ENCODE measurements at regions not wholly inside any gene's neighbourhood (a gene's known extent, or its start where the extent isn't known, plus 50 kb on each side); places are given as distances from the start of the nearest gene placed in this dataset.

DNA sequence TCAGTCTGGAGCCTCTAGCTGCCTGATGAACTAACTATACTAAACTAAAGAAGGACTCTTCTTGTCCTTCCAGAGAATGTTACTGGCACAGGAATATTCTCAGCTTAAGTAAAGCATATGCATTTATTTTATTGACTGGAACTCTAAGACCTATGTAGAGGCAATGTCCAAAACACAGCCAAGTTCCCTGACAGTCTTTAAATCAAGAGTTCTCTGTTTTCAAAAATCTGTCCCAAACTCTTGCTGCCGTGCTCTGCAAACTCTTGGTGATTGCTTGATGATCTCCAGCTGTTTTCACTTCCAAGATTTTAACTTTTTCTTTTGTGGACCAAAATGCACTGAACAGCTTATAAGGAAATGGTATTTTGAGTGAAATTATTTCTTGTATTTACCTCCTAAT is 67.5 kb upstream of the DAAM1 start:
- no peak for DNase-seq (ENCODE audit: low spot score in 2 of 2)

DNA sequence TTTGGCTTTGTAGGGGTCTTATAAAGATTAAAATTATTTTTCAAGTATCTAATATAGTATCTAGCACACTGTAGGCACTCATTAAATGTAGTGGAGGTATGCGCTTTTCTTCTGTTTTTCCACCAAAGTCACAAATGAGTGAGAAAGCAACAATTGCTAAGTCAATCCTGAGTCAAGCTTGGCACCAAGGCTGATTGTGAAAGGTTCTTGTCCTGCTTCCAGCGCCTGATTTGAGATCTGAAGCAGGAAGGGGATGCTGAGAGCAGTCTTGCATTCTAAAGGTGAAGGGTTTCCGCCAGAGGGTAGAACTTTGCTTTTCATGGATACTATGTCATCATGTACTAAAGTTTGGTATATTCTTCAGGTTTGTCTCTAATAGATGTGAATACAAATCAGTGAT is 64.9 kb upstream of the DAAM1 start:
- Histone ChIP-seq H3K9me3 (no peaks in the 10 kb centered on the region), H3K27me3 (no peaks in the 10 kb centered on the region), H3K36me3 (no peaks in the 10 kb centered on the region), H3K27ac (no peak overlapping the region), H3K4me3 (no peak overlapping the region), H3K4me1 (no peaks in the 10 kb centered on the region)
- no peak for TF ChIP-seq POLR2A (IDR thresholded peaks at IDR 0.05)
- no peak for TF ChIP-seq POLR2AphosphoS5 (IDR thresholded peaks at IDR 0.05)
- TF ChIP-seq, protein P1, sequence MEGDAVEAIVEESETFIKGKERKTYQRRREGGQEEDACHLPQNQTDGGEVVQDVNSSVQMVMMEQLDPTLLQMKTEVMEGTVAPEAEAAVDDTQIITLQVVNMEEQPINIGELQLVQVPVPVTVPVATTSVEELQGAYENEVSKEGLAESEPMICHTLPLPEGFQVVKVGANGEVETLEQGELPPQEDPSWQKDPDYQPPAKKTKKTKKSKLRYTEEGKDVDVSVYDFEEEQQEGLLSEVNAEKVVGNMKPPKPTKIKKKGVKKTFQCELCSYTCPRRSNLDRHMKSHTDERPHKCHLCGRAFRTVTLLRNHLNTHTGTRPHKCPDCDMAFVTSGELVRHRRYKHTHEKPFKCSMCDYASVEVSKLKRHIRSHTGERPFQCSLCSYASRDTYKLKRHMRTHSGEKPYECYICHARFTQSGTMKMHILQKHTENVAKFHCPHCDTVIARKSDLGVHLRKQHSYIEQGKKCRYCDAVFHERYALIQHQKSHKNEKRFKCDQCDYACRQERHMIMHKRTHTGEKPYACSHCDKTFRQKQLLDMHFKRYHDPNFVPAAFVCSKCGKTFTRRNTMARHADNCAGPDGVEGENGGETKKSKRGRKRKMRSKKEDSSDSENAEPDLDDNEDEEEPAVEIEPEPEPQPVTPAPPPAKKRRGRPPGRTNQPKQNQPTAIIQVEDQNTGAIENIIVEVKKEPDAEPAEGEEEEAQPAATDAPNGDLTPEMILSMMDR (IDR thresholded peaks at IDR 0.05) = no peak
- no peak for TF ChIP-seq EP300 (IDR thresholded peaks at IDR 0.05)
- WGBS = 81% methylated on average over 3 of the region's 3 CpGs
- no peak for DNase-seq (ENCODE audit: low spot score in 2 of 2)

More for the DNA sequence above, 67.5 kb upstream of the DAAM1 start:
- H3K4me1 ChIP-seq = no peaks in the 10 kb centered on the region
- no peaks in the 10 kb centered on the region for H3K9me3 ChIP-seq
- TF ChIP-seq POLR2AphosphoS5 (IDR thresholded peaks at IDR 0.05) (no peak), EP300 (IDR thresholded peaks at IDR 0.05) (no peak), POLR2A (IDR thresholded peaks at IDR 0.05) (no peak)
- TF ChIP-seq, protein P1 (IDR thresholded peaks at IDR 0.05) = no peak
- H3K27me3 ChIP-seq = no peaks in the 10 kb centered on the region
- H3K36me3 ChIP-seq = no peaks in the 10 kb centered on the region
- 59% methylated on average over 1 of the region's 1 CpG for WGBS
- H3K27ac ChIP-seq = no peak overlapping the region
- no peak overlapping the region for H3K4me3 ChIP-seq

DNA sequence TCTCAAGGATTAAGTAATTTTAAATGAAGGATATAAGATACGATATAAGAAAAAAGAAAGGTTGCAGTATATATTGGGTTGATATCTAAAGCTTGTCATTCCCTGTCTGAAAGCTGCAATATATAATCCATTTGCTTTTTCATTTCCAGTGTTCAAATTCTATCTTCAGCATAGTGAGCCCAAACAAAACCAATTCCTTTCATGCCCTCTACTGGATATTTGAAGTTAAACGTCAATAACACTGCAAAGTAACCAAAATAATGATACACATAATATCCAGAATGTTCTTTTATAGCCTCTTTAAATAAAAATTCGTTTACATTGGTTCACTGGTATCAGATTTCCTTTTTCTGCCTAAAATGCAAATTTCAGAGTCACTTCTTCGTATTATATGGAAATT is 64.5 kb upstream of the DAAM1 start:
- Histone ChIP-seq H3K4me3 (no peak overlapping the region), H3K4me1 (no peaks in the 10 kb centered on the region), H3K9me3 (no peaks in the 10 kb centered on the region), H3K27me3 (no peaks in the 10 kb centered on the region), H3K36me3 (no peaks in the 10 kb centered on the region), H3K27ac (no peak overlapping the region)
- TF ChIP-seq EP300 (IDR thresholded peaks at IDR 0.05) = no peak
- TF ChIP-seq POLR2AphosphoS5 (IDR thresholded peaks at IDR 0.05) = no peak
- TF ChIP-seq, protein P1 (IDR thresholded peaks at IDR 0.05) = no peak
- no peak for TF ChIP-seq POLR2A (IDR thresholded peaks at IDR 0.05)
- 42% methylated on average over 4 of the region's 4 CpGs for whole genome bisulfite sequencing
- DNase-seq (ENCODE audit: low spot score in 2 of 2) = no peak

GRCh38 chr14:59125156-59125555 is 63.3 kb upstream of the DAAM1 start:
- Histone ChIP-seq H3K27me3 (no peaks in the 10 kb centered on the region), H3K4me1 (no peaks in the 10 kb centered on the region), H3K4me3 (no peak overlapping the region), H3K36me3 (no peaks in the 10 kb centered on the region), H3K9me3 (no peaks in the 10 kb centered on the region), H3K27ac (no peak overlapping the region)
- TF ChIP-seq POLR2A (IDR thresholded peaks at IDR 0.05) (no peak), POLR2AphosphoS5 (IDR thresholded peaks at IDR 0.05) (no peak)
- DNase-seq (ENCODE audit: low spot score in 2 of 2) = no peak
- 72% methylated on average over 4 of the region's 4 CpGs for WGBS

DNA sequence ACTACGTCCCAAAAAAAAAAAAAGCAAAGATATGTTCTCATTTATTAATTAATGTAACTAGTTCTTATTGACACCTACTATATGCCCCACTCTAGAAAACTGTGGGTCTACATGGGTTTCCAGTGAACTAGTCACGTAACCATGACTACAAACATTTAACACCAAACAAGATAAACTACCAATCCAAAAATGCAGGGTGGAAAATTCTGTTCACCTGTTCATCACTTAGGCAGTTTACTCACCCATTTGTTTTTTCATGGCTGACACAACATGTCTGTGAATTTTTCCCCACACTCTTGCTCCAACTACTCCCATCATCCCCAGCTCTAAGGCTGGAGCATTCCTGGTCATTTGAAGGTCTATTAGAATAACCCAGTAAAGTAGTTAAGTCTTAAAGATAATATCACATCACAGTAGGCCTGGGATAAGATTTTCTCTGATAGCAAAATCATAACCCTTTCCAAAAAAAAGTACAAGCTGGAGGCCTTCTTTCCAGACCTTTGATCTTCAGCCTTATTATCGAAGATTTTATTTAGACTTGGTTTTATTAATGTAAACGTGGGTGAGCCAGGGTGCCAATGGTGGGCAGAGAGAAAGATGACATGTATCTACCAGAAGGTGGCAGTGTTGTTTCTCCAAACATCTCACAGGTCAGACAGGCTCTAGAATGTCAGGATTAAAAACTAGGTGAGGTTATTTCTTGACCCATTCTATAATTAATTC is 61.6 kb upstream of the DAAM1 start:
- 45% methylated on average over 4 of the region's 4 CpGs for WGBS
- no peaks in the 10 kb centered on the region for H3K9me3 ChIP-seq
- H3K36me3 ChIP-seq = no peaks in the 10 kb centered on the region
- H3K4me3 ChIP-seq = no peak overlapping the region
- H3K27ac ChIP-seq = no peak overlapping the region
- no peaks in the 10 kb centered on the region for H3K4me1 ChIP-seq
- TF ChIP-seq POLR2AphosphoS5 (IDR thresholded peaks at IDR 0.05) = no peak
- no peak for TF ChIP-seq POLR2A (IDR thresholded peaks at IDR 0.05)
- no peak for TF ChIP-seq EP300 (IDR thresholded peaks at IDR 0.05)
- TF ChIP-seq, protein P1 (IDR thresholded peaks at IDR 0.05) = peak; percentile 61 to 85
- no peak for DNase-seq (ENCODE audit: low spot score in 2 of 2)
- no peaks in the 10 kb centered on the region for H3K27me3 ChIP-seq

DNA sequence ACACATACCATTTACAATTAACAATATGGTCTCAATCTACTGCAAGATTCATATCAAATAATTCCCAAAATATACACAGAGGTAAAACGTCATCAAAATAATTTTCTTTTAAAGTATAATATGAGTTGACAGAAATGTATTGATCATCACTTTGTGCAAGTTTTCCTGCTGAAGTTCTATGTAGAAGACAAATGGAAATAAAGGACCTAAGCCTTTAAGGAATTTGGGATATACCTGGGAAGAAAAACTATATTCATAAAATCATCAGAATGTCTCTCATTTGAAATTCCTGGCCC is 61.1 kb upstream of the DAAM1 start:
- TF ChIP-seq POLR2AphosphoS5 (IDR thresholded peaks at IDR 0.05) (no peak), EP300 (IDR thresholded peaks at IDR 0.05) (no peak), POLR2A (IDR thresholded peaks at IDR 0.05) (no peak)
- TF ChIP-seq, protein P1 (IDR thresholded peaks at IDR 0.05) = no peak
- no peaks in the 10 kb centered on the region for H3K36me3 ChIP-seq
- no peaks in the 10 kb centered on the region for H3K27me3 ChIP-seq

More for the DNA sequence above, 61.1 kb upstream of the DAAM1 start:
- 63% methylated on average over 1 of the region's 1 CpG for WGBS
- DNase-seq (ENCODE audit: low spot score in 2 of 2) = no peak
- H3K4me3 ChIP-seq = no peak overlapping the region
- no peak overlapping the region for H3K27ac ChIP-seq
- no peaks in the 10 kb centered on the region for H3K9me3 ChIP-seq
- no peaks in the 10 kb centered on the region for H3K4me1 ChIP-seq
